Adrenal gland (tissue), 9 donors: ENCODE measurements at regions not wholly inside any gene's neighbourhood (a gene's known extent, or its start where the extent isn't known, plus 50 kb on each side); places are given as distances from the start of the nearest gene placed in this dataset.

Source experiments
- DNase-seq, 7 donors: peaks; one replicate each; pipeline ENCODE4 v3.0.0-alpha.2; 2019 to 2020
- H3K27ac ChIP-seq, 5 donors: fragments of 200-600 bp; sonication (generic) in 4 of 5; 1 replicate in 3 of 5; 2 replicates in 2 of 5; pipeline versions ENCODE4 v1.5.1 to v1.8.0; 2016 to 2020; ENCODE audit warnings: mild to moderate bottlenecking in 1 of 5
- H3K27me3 ChIP-seq: fragments of 200-600 bp; 2 replicates; pipeline ENCODE4 v1.8.0; 2021
- H3K36me3 ChIP-seq, 2 donors: fragments of 200-600 bp; replicated peaks in 1 of 2; 1 replicate in 1 of 2; 2 replicates in 1 of 2; pipeline versions ENCODE4 v1.5.1 to v1.8.0; 2018 to 2022
- H3K4me1 ChIP-seq, 2 donors: fragments of 200-600 bp; replicated peaks in 1 of 2; 1 replicate in 1 of 2; 2 replicates in 1 of 2; pipeline versions ENCODE4 v1.5.1 to v1.8.0; 2018 to 2021
- H3K4me3 ChIP-seq, 4 donors: fragments of 200-600 bp; sonication (generic) in 3 of 4; one replicate each; pipeline ENCODE4 v1.5.1; 2016 to 2018
- H3K9me3 ChIP-seq, 3 donors: fragments of 200-600 bp; sonication (generic) in 1 of 3; replicated peaks in 1 of 3; 1 replicate in 2 of 3; 2 replicates in 1 of 3; pipeline versions ENCODE4 v1.5.1 to v1.8.0; 2016 to 2021
- CTCF ChIP-seq, 6 experiments: fragments of 450-650 bp in 4 of 6; fragments of 200-600 bp in 2 of 6; sonication (generic) in 1 of 6; IDR thresholded peaks; 1 replicate in 5 of 6; 2 replicates in 1 of 6; pipeline versions ENCODE4 v1.5.1 to v1.8.0; 2016 to 2021; ENCODE audit warnings: antibody characterized with exemption in 6 of 6, mild to moderate bottlenecking in 2 of 6, moderate library complexity in 1 of 6
- POLR2A ChIP-seq, 2 donors: fragments of 450-650 bp; IDR thresholded peaks; one replicate each; pipeline ENCODE4 v1.6.1; 2017; ENCODE audit warnings: antibody characterized with exemption in 2 of 2, mild to moderate bottlenecking in 2 of 2, moderate library complexity in 1 of 2
- WGBS, 4 donors: extraction: QIAGEN DNeasy Blood & Tissue Kit in 2 of 4; methylation state at CpG; one replicate each; pipeline versions ENCODE4 v1.1.5 to v1.1.7; 2013 to 2017; 5-methylcytosine and 5-hydroxymethylcytosine counted together
- intact Hi-C, 2 donors: fragments of 100-400 bp; cut with DNase I; formaldehyde crosslinking; loops; one replicate each; pipeline versions ENCODE4 v1.14.1 to v1.15.0; 2022 to 2023
- donor health status: healthy with polysubstance abuse.
- donor health status: Bipolar disorder and iron deficiency.
- donor health status: DM: yes; HTN: yes; CAD: no.
- donor health status: DM: no; HTN: no; CAD: no.
- donor health status: DM: no; HTN: no; CAD: no.

DNA sequence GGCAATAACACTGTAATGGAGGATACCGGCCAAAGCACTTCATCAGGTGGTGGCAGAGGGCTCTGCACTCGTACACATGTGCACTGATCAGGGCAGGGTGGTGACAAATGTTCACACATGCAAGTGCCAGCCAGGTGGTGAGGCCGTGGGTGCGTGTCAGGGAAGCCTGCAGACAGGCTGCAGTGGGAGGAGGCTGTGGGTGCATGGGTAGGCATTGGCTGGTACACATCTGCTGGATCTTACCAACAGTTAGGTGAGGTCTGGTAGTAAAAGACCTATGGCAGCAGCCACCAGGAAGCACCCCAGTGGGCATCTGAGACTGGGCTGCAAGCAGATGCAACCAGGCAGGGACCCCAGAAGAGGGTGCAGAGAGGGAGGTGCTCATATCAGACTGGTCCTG lies 65.3 kb downstream of the PDE6H start:
- no peaks in the 10 kb centered on the region for H3K36me3 ChIP-seq
- 54 to 90% (median 71%) methylated on average over 3 to 4 of the region's 4 CpGs for WGBS, 4 donors
- H3K4me1 ChIP-seq = no peaks in the 10 kb centered on the region
- no peak overlapping the region for H3K4me3 ChIP-seq
- H3K9me3 ChIP-seq = no peaks in the 10 kb centered on the region
- no peak for TF ChIP-seq POLR2A (IDR thresholded peaks at IDR 0.05)
- no peak for TF ChIP-seq CTCF (IDR thresholded peaks at IDR 0.05)
- H3K27me3 ChIP-seq = no peaks in the 10 kb centered on the region
- H3K27ac ChIP-seq = no peak overlapping the region
- no peak for DNase-seq
- intact Hi-C loops = no loop called here

- DNase-seq = no peak
- TF ChIP-seq CTCF (IDR thresholded peaks at IDR 0.05) = no peak
- no peak for TF ChIP-seq POLR2A (IDR thresholded peaks at IDR 0.05)
- 59 to 76% (median 73%) methylated on average over 1 of the region's 1 CpG for WGBS, 4 donors
- H3K4me1 ChIP-seq = no peaks in the 10 kb centered on the region
- no peaks in the 10 kb centered on the region for H3K9me3 ChIP-seq
- no peak overlapping the region for H3K27ac ChIP-seq
- no peak overlapping the region for H3K4me3 ChIP-seq
- intact Hi-C loops = no loop called here
- H3K27me3 ChIP-seq = no peaks in the 10 kb centered on the region
- no peaks in the 10 kb centered on the region for H3K36me3 ChIP-seq
These were observed 71.6 kb downstream of the PDE6H start for GRCh38 chr12:15044471-15044870.

DNA sequence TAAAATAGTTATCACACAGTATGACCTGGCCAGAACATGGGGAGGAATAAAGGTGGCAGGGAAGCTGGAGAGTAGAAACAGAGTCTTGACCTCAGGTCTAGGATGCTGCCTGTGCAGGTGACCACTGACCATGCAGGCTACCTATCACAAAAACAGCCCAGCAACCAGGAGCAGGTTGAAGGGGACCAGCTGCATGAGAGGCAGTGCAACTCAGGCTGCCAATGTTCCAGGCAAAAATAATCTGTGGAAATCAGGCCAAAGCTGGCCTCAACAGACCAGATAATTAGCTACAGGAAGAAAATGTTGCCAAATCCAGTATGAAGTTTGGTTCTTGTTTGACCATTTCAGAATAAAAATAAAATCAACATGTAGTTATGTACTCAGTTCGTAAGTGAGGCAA lies 72.6 kb downstream of the PDE6H start:
- H3K27me3 ChIP-seq = no peaks in the 10 kb centered on the region
- intact Hi-C loops = no loop called here
- WGBS, 4 donors = 63 to 82% (median 71%) methylated on average over 1 of the region's 1 CpG
- no peaks in the 10 kb centered on the region for H3K4me1 ChIP-seq
- H3K27ac ChIP-seq = no peak overlapping the region
- H3K4me3 ChIP-seq = no peak overlapping the region
- H3K9me3 ChIP-seq = no peaks in the 10 kb centered on the region
- no peak for DNase-seq
- no peaks in the 10 kb centered on the region for H3K36me3 ChIP-seq
- TF ChIP-seq CTCF (IDR thresholded peaks at IDR 0.05) (no peak), POLR2A (IDR thresholded peaks at IDR 0.05) (no peak)

DNA sequence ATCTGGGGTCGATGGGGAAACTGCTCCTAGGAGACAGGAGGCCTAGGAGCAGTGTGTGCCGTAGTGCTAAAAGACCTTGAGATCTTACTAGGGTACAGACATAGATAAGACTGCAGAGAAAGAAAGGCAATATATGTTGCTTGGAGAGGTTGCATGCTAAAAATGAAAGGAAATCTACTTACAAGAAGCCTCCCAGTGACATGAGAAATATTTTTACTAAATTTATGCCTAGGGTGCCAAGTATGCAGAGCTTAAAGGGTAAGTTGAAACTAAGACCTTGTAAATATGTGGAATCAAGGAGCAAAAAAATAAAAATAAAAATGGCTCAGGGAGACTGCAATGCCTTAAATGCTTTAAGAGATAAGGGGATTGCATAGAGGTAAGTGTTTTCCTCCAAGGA lies 74.8 kb downstream of the PDE6H start:
- Histone ChIP-seq H3K27me3 (no peaks in the 10 kb centered on the region), H3K36me3 (no peaks in the 10 kb centered on the region), H3K27ac (no peak overlapping the region), H3K4me3 (no peak overlapping the region), H3K9me3 (no peaks in the 10 kb centered on the region), H3K4me1 (no peaks in the 10 kb centered on the region)
- TF ChIP-seq CTCF (IDR thresholded peaks at IDR 0.05) (no peak), POLR2A (IDR thresholded peaks at IDR 0.05) (no peak)
- WGBS, 4 donors = 33 to 42% (median 36%) methylated on average over 2 of the region's 2 CpGs
- DNase-seq = no peak
- intact Hi-C loops = no loop called here
